ENCODE measurements at regions not wholly inside any gene's neighbourhood (a gene's known extent, or its start where the extent isn't known, plus 50 kb on each side); places are given as distances from the start of the nearest gene placed in this dataset.
"Not testable (repeated sequence)": the region's sequence is repeated elsewhere in the genome, so short reads cannot be mapped to it uniquely, and the experiment has no call there.

- TF ChIP-seq FOXM1 (IDR thresholded peaks at IDR 0.05; ENCODE audit: borderline replicate concordance); ARNT (IDR thresholded peaks at IDR 0.05); SP1 (IDR thresholded peaks at IDR 0.05); FOXK2 (IDR thresholded peaks at IDR 0.05); SUZ12 (IDR thresholded peaks at IDR 0.05); ELF4 (IDR thresholded peaks at IDR 0.05); ZNF384 (IDR thresholded peaks at IDR 0.05); PKNOX1 (IDR thresholded peaks at IDR 0.05); NFRKB (IDR thresholded peaks at IDR 0.05); FOXA1 (IDR thresholded peaks at IDR 0.05); TARDBP (IDR thresholded peaks at IDR 0.05); CTBP1 (IDR thresholded peaks at IDR 0.05; ENCODE audit: borderline replicate concordance); L3MBTL2 (conservative IDR thresholded peaks at IDR 0.05); BHLHE40 (IDR thresholded peaks at IDR 0.05; ENCODE audit: borderline replicate concordance): not testable (repeated sequence)
Measured at GRCh38 chr6:4471515-4471914, 304.7 kb upstream of the CDYL start.

Measured in HEK293T (cell line).